NCI-H146 treated with DMSO at 0.1 percent for 48 hours (cell line): ENCODE measurements at regions not wholly inside any gene's neighbourhood (a gene's known extent, or its start where the extent isn't known, plus 50 kb on each side); places are given as distances from the start of the nearest gene placed in this dataset.

Source experiments
- DNase-seq: peaks from one replicate; lab custom pipeline; 2025; ENCODE audit not compliant: unreplicated experiment; lab: John Stamatoyannopoulos, UW

DNA sequence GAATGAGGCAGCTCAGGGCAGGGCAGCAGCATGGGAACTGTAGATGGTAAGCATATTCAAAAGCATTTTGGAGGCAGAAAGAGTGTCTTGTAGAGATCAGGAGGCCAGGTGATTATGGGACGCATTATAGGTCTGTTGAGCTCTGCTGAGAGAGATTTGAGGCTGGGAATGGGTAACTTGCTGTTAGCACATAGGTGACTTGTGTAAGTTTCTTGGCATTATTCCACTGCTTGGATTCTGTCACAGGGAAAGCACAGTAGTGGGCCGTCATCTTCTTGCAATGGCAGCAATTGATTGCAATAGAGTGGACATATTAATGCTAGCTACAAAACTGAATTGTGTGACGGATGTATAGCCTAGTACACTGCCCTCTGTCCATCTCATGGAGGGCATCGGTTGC, 434.3 kb upstream of the IGFBP3 start:
- no peak for DNase-seq

- DNase-seq, result no peak
These were observed 431.2 kb upstream of the IGFBP3 start for GRCh38 chr7:46352004-46352954.

DNA sequence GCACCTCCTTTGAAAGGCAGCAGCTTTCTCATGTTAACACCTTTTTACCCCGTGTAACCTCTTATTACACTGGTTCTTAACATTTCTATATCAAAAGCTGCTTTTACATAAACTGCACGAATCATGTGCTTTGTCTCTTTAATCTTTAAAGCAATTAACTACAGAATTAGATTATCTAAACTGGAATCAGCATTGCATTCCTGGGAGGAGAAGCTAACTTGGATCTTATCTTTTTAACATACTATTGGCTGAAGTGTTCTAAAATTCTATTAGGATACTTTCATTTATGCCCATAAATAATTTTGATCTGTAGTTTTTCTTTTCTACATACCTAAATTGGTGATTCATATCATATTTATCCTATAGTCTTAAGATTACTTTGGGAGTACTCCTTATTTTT, 428.4 kb upstream of the IGFBP3 start:
- DNase-seq, result no peak

- no peak for DNase-seq
These were observed 423.5 kb upstream of the IGFBP3 start for GRCh38 chr7:46344533-46344932.

- no peak for DNase-seq
These were observed 422.7 kb upstream of the IGFBP3 start for GRCh38 chr7:46343802-46344201.

DNA sequence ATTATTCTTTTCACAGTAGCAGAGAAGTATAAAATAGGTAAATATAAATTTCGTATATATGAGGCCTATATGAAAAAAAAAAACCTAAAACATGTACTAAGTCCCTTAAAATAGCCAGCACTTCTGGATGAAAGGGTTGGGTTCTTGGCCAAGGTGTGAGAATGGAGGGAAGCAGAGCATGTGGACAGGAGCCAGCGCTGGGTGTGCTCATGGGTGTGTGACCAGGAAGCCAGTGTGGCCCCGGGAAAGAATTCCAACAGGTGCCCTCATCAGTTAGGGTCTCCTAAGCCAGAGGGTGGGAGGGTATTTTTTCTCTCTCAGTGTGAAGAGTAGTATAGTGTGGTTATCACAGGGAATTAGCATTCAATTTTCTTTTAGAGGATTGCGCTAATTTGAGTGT, 401.9 kb upstream of the IGFBP3 start:
- no peak for DNase-seq

- no peak for DNase-seq
These were observed 400.6 kb upstream of the IGFBP3 start for GRCh38 chr7:46321556-46322205.

DNA sequence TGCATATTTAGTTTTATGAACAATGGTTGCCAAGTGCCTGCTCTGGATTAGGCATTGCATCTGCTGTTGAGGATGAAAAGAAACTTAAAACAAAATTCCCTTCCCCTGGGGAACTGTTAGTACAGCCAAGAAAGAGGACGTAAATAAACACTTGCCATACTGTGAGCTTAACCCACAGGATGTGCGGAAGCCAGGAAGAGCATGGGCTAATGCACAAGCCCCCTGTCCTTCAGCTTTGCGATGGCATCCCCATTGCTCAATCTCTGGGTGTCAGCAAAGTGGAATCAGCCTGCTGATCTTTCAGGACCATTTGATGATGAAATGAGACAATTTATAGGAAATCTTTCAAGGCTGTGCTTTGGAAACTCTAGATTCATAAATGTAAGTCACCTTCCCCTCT, 399.9 kb upstream of the IGFBP3 start:
- no peak for DNase-seq

DNA sequence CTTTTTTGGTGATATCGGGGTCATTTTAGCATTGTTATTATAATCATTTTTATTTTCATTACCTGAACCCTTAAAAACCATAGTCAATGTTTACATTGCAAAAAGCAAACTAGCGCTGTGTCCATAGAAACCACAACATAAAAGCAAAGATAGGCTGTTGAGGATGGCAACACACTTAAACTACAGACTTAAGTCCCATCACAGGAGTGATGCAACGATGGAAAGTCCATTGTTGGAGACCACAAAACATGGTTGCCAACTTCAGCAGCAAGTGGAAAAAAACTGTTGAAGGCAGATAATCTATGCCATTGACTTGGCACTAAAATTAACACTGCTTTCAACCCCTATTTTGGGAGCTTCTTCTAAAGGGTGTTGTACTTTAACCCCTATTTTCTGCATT, 398.8 kb upstream of the IGFBP3 start:
- no peak for DNase-seq

GRCh38 chr7:46318276-46318675, 397.2 kb upstream of the IGFBP3 start:
- DNase-seq, result no peak

DNA sequence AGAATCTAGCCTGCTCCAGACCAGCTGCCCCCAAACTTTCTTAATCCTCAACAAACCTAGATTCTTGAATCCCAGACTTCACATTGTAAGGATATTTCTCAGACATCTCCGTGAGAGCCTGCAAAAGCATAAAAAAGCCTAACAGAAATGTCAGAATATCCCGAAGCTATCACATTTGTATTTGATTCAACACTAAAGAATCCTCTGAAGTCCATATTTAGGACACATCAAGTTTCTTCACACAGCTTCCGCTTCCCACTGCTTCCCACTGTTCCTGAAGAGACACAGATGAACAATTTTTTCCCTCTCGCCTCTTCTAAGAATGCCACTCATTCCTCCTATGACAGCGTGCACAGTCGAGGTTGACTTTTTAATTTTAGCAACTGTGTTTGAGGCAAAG, 396.2 kb upstream of the IGFBP3 start:
- DNase-seq, result no peak

- no peak for DNase-seq
These were observed 394.8 kb upstream of the IGFBP3 start for GRCh38 chr7:46315891-46316290.

DNA sequence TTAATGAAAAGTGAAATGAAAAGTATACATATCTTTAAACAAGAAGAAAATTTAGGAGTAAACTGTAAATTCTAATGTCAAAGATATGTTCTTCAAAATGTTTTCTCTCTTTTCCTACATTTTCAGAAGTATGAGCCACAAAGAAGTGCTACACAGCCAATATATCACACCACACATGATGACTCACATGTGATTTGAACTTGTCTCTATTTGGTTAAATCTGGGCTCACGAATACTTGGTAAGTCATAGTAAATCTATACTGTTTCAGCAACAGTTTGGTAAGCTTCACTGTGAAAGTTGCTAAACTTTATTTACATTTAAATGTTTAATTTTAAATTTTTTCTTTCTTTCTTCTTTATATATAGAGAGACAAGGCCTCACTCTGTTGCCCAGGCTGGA, 380.6 kb upstream of the IGFBP3 start:
- DNase-seq, result no peak

- no peak for DNase-seq
These were observed 376.4 kb upstream of the IGFBP3 start for GRCh38 chr7:46297515-46297914.

DNA sequence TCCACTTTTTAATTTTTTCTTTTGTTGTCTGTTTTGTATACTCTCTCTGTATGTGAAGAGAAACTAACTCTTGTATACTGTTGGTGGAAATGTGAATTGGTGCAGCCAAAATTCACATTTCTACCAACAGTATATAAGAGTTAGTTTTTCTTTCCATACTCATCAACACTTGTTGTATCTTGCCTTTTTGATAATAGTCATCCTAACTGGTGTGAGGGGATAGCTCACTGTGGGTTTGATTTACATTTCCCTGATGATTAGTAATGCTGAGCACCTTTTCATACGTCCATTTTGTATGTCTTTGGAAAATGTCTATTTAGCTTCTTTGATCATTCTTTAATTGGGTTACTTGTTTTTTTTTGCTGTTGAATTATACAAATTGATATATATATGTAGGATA, 375.5 kb upstream of the IGFBP3 start:
- no peak for DNase-seq

DNA sequence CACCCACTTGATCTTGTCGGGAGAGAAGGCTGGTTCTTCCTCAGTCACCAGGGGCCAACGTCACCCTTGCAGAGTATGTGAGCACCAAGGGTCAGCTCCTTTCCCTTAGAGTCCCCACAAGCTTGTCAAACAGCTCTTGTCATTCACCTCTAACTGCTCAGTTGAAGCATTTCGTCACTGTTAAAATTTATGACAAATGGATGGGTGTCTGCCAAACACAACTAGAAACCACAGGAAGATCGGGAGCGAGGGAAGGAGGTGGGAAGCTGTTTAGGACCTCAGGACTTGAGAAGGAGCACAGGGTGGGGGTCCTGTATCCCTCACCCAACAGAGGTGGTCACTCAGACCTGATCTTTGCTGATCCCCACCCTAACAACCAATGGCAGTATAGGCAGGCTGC, 373.3 kb upstream of the IGFBP3 start:
- DNase-seq, result no peak

- no peak for DNase-seq
These were observed 371.7 kb upstream of the IGFBP3 start for GRCh38 chr7:46292741-46293140.

GRCh38 chr7:46291601-46292150, 370.6 kb upstream of the IGFBP3 start:
- no peak for DNase-seq

DNA sequence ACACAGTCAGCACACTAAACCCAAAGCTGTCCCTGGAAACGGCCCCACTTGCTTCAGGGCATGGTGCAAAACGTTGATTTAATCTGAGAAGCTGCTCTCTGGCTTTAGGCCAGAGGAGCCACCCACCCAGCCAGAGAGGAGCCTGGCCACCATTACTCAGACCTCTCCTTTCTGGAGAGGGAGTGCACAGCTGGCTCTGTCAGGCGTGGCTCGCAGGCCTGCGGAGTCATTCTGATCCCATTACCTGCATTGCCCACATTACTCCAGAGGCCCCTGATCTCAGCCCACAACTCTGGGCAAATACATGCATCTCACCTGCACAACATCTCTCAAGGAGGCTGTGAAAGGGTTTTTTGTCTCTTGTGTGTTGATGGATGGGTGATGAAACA, 370.0 kb upstream of the IGFBP3 start:
- no peak for DNase-seq

GRCh38 chr7:46290374-46291049, 369.4 kb upstream of the IGFBP3 start:
- DNase-seq, result no peak

DNA sequence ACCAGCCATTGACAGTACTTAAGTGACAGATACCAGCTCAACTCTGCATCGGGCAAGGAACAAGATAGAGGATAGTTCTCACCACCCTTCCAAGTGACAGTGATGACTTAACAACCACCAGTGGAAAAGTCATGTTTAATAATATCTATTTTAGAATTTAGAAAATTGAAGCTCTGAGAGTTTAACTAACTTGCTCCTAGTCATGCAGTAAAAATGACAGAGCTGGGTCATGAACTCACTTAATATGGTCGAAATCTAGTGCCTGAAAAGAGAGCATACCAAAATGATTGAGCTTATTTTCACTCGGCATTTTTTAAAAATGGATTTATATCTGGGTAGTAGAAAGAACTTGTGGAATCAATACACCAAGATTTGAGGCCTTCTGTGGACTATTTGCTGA, 367.8 kb upstream of the IGFBP3 start:
- no peak for DNase-seq

DNA sequence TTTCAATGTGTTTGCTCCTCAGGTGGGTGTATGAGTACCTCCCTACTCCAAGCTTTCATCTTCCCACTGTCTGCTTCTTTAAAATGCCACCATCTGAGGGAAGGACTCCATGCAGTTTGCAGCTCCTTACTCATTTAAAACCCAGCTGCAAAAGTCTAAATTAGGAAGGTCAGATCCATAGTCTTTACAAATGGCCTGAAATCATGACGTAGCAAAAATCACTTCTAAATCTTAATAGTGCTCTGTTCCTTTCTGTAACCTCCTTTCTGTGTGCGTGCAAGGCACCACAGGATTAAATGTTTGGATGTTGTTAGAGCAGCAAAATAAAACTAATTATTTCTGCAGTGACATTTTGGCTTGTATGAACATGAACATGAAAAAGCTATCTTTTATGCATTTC, 366.9 kb upstream of the IGFBP3 start:
- no peak for DNase-seq
